IMR-90 (cell line): ENCODE measurements at regions not wholly inside any gene's neighbourhood (a gene's known extent, or its start where the extent isn't known, plus 50 kb on each side); places are given as distances from the start of the nearest gene placed in this dataset.
A peak's percentile ranks its signal among the peaks of the same experiment; 100 is the strongest.

Experiments used
- ATAC-seq: fragments of 200-7000 bp; cut with Tn5 transposase; 2 replicates; pipeline ENCODE4 v1.9.1; 2020; ENCODE audit warnings: low read depth, mild to moderate bottlenecking, moderate library complexity
- BruUV-seq: library from RNA; stranded (reverse); fragments of 400-500 nt; replicated peaks from 2 replicates; lab custom pipeline; 2021; lab: Mats Ljungman, UMichigan
- CTCF ChIA-PET: fragments of 300-600 bp; formaldehyde crosslinking; extraction: SDS; loops from one replicate; lab custom pipeline; 2021; ENCODE audit warnings: antibody characterized with exemption; lab: Yijun Ruan, JAX
- POLR2A ChIA-PET: fragments of 300-600 bp; sonication (Branson Sonifier 250); formaldehyde crosslinking; loops from one replicate; lab custom pipeline; 2022; ENCODE audit warnings: antibody characterized with exemption; ENCODE audit not compliant: unreplicated experiment; lab: Charles Lee
- DNase-seq: peaks from one replicate; pipeline ENCODE4 v3.0.0; 2013
- H2AFZ ChIP-seq: replicated peaks from 2 replicates; pipeline ENCODE3; 2013; ENCODE audit warnings: low read length, mild to moderate bottlenecking; ENCODE audit not compliant: poor library complexity
- H2AK5ac ChIP-seq: 2 replicates; pipeline ENCODE4 v1.6.1; 2013; ENCODE audit warnings: low read depth, low read length, inconsistent platforms
- H2AK9ac ChIP-seq: replicated peaks from 2 replicates; pipeline ENCODE3; 2013; ENCODE audit warnings: mild to moderate bottlenecking, low read depth, low read length, moderate library complexity; ENCODE audit not compliant: poor library complexity
- H2BK120ac ChIP-seq: 2 replicates; pipeline ENCODE4 v1.6.1; 2013; ENCODE audit warnings: low read depth, low read length, inconsistent platforms
- H2BK15ac ChIP-seq: 3 replicates; pipeline ENCODE4 v1.6.1; 2013; ENCODE audit warnings: low read depth, low read length, inconsistent platforms
- H2BK20ac ChIP-seq: 2 replicates; pipeline ENCODE4 v1.6.1; 2013; ENCODE audit warnings: low read depth, mild to moderate bottlenecking, inconsistent platforms, low read length, moderate library complexity
- H2BK5ac ChIP-seq: 2 replicates; pipeline ENCODE4 v1.6.1; 2013; ENCODE audit warnings: mild to moderate bottlenecking, low read depth, low read length, inconsistent platforms; ENCODE audit not compliant: poor library complexity, severe bottlenecking
- H3K14ac ChIP-seq: replicated peaks from 2 replicates; pipeline ENCODE4 v1.6.1; 2013; ENCODE audit warnings: low read depth, low read length, inconsistent platforms
- H3K18ac ChIP-seq: 2 replicates; pipeline ENCODE4 v1.6.1; 2013; ENCODE audit warnings: low read depth, low read length, control low read depth
- H3K23ac ChIP-seq: 2 replicates; pipeline ENCODE4 v1.6.1; 2013; ENCODE audit warnings: low read depth, low read length, inconsistent platforms
- H3K27ac ChIP-seq: 2 replicates; pipeline ENCODE4 v1.5.1; 2013; ENCODE audit warnings: mild to moderate bottlenecking, control low read depth, low read length; ENCODE audit not compliant: insufficient read depth
- H3K27me3 ChIP-seq: 2 replicates; pipeline ENCODE4 v1.6.1; 2013; ENCODE audit warnings: low read length; ENCODE audit not compliant: control insufficient read depth, insufficient read depth
- H3K36me3 ChIP-seq: 2 replicates; pipeline ENCODE4 v1.6.1; 2013; ENCODE audit warnings: low read length, mixed read lengths; ENCODE audit not compliant: control insufficient read depth, insufficient read depth
- H3K4ac ChIP-seq: 2 replicates; pipeline ENCODE4 v1.6.1; 2013; ENCODE audit warnings: low read depth, low read length, inconsistent platforms
- H3K4me1 ChIP-seq: 2 replicates; pipeline ENCODE4 v1.6.1; 2013; ENCODE audit warnings: low read length, mixed read lengths; ENCODE audit not compliant: control insufficient read depth, insufficient read depth
- H3K4me2 ChIP-seq: 2 replicates; pipeline ENCODE4 v1.6.1; 2013; ENCODE audit warnings: low read depth, mild to moderate bottlenecking, control low read depth, low read length, moderate library complexity
- H3K4me3 ChIP-seq: 2 replicates; pipeline ENCODE4 v1.5.1; 2013; ENCODE audit warnings: low read depth, mild to moderate bottlenecking, control low read depth, low read length, moderate library complexity; ENCODE audit not compliant: insufficient read depth
- H3K56ac ChIP-seq: 2 replicates; pipeline ENCODE4 v1.6.1; 2013; ENCODE audit warnings: low read length, inconsistent platforms; ENCODE audit not compliant: insufficient read depth; ENCODE audit errors: extremely low read depth
- H3K79me1 ChIP-seq, 2 experiments: 2 replicates each; pipeline ENCODE4 v1.6.1; 2013; ENCODE audit warnings: low read length in 2 of 2, inconsistent platforms in 1 of 2, low read depth in 1 of 2
- H3K9ac ChIP-seq: 2 replicates; pipeline ENCODE4 v1.6.1; 2013; ENCODE audit warnings: low read depth, low read length, control low read depth
- H3K9me1 ChIP-seq: 2 replicates; pipeline ENCODE4 v1.6.1; 2013; ENCODE audit warnings: low read length, inconsistent platforms; ENCODE audit not compliant: insufficient read depth
- H3K9me3 ChIP-seq: 2 replicates; pipeline ENCODE4 v1.6.1; 2013; ENCODE audit warnings: low read length; ENCODE audit not compliant: control insufficient read depth, insufficient read depth
- H4K20me1 ChIP-seq: 2 replicates; pipeline ENCODE4 v1.6.1; 2013; ENCODE audit warnings: low read length, inconsistent platforms; ENCODE audit not compliant: insufficient read depth
- H4K5ac ChIP-seq: 2 replicates; pipeline ENCODE4 v1.6.1; 2013; ENCODE audit warnings: mild to moderate bottlenecking, low read depth, low read length, control low read depth
- H4K8ac ChIP-seq, 2 experiments: 2 replicates each; pipeline ENCODE4 v1.6.1; 2013; ENCODE audit warnings: low read depth in 2 of 2, low read length in 2 of 2, control low read depth in 1 of 2, inconsistent platforms in 1 of 2
- H4K91ac ChIP-seq: 2 replicates; pipeline ENCODE4 v1.6.1; 2013; ENCODE audit warnings: low read depth, low read length, inconsistent platforms; ENCODE audit not compliant: insufficient read depth
- BHLHE40 ChIP-seq: fragments of 150-350 bp; IDR thresholded peaks from 2 replicates; pipeline ENCODE4 v1.6.1; 2016; ENCODE audit warnings: mild to moderate bottlenecking, low read depth, low read length
- MAFK ChIP-seq: IDR thresholded peaks from 2 replicates; pipeline ENCODE4 v1.6.1; 2012; ENCODE audit warnings: low read depth, low read length, improper control_type of control experiment
- RFX5 ChIP-seq: IDR thresholded peaks from 2 replicates; pipeline ENCODE4 v1.8.0; 2012; ENCODE audit warnings: low read depth, mild to moderate bottlenecking, low read length, moderate library complexity
- WGBS, 2 experiments: methylation state at CpG; one replicate each; pipeline versions ENCODE4 v1.1.5 to v1.1.7; 2013; ENCODE audit warnings: missing lambda C conversion rate in 2 of 2; ENCODE audit not compliant: insufficient read length in 1 of 2; ENCODE audit errors: extremely low coverage in 2 of 2; 5-methylcytosine and 5-hydroxymethylcytosine counted together
- dilution Hi-C: fragments of 300-500 bp; cut with HindIII; formaldehyde crosslinking; loops from one replicate; pipeline ENCODE4 v1.14.3; 2018; ENCODE audit warnings: low sequenced_read_pairs; ENCODE audit not compliant: unreplicated experiment
- in situ Hi-C: fragments of 300-500 bp; cut with MboI; formaldehyde crosslinking; loops from 3 replicates; pipeline ENCODE4 v1.14.3; 2019; ENCODE audit warnings: low sequenced_read_pairs, inconsistent platforms, mixed read lengths
- intact Hi-C: fragments of 100-400 bp; cut with micrococcal nuclease; formaldehyde crosslinking; loops from 2 replicates; pipeline ENCODE4 v1.10.0; 2022
- TF ChIP-seq, protein P1 (sequence below): conservative IDR thresholded peaks from 2 replicates; pipeline ENCODE4 v1.5.1; 2012; ENCODE audit warnings: mild to moderate bottlenecking, low read depth, low read length, improper control_type of control experiment

DNA sequence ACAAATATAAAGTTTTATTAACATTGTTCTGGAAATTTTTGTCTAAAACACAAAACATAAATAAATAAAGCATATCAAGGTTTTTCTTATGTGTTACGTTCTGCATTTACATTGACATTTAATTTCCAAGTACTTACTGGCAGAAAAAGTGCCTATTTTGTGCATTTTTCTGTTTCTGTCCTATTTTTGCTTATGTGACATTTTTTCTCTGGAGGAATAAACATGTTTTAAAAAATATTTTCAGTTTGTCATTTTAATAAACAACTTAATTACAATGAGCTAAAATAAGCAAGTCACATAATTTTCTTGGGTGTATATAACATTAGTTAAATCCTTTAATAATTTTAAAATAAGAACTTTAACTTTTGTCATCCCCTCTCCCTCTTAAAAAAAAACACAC lies 94.4 kb upstream of the HS3ST5 start:
- Histone ChIP-seq H2AFZ (no peak overlapping the region), H3K9ac (no peak overlapping the region), H2BK5ac (no peak overlapping the region), H3K4me3 (no peak overlapping the region), H3K18ac (no peak overlapping the region), H4K20me1 (no peaks in the 10 kb centered on the region), H4K91ac (no peak overlapping the region), H3K36me3 (no peaks in the 10 kb centered on the region), H3K9me1 (no peaks in the 10 kb centered on the region), H3K9me3 (no peaks in the 10 kb centered on the region), H3K4me2 (no peak overlapping the region), H2BK20ac (no peak overlapping the region), H2AK9ac (no peak overlapping the region), H3K4ac (no peak overlapping the region), H3K56ac (no peak overlapping the region), H3K23ac (no peak overlapping the region), H4K8ac (no peak overlapping the region), H3K4me1 (no peaks in the 10 kb centered on the region), H3K79me1 (no peaks in the 10 kb centered on the region), H4K5ac (no peak overlapping the region), H3K27ac (no peak overlapping the region), H2BK120ac (no peak overlapping the region), H3K14ac (no peak overlapping the region), H2BK15ac (no peak overlapping the region), H2AK5ac (no peak overlapping the region), H3K27me3 (no peaks in the 10 kb centered on the region)
- WGBS, 2 experiments: no CpG with 5 or more reads among the region's 1 CpG
- no peak for DNase-seq
- ChIA-PET CTCF (no interaction called here), POLR2A (no interaction called here)
- no TSS peak for BruUV-seq
- intact Hi-C loops: no loop called here
- no peak for ATAC-seq
- TF ChIP-seq BHLHE40 (no peak), RFX5 (no peak), MAFK (peak; percentile 83)
- TF ChIP-seq, protein P1, sequence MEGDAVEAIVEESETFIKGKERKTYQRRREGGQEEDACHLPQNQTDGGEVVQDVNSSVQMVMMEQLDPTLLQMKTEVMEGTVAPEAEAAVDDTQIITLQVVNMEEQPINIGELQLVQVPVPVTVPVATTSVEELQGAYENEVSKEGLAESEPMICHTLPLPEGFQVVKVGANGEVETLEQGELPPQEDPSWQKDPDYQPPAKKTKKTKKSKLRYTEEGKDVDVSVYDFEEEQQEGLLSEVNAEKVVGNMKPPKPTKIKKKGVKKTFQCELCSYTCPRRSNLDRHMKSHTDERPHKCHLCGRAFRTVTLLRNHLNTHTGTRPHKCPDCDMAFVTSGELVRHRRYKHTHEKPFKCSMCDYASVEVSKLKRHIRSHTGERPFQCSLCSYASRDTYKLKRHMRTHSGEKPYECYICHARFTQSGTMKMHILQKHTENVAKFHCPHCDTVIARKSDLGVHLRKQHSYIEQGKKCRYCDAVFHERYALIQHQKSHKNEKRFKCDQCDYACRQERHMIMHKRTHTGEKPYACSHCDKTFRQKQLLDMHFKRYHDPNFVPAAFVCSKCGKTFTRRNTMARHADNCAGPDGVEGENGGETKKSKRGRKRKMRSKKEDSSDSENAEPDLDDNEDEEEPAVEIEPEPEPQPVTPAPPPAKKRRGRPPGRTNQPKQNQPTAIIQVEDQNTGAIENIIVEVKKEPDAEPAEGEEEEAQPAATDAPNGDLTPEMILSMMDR: no peak
- dilution Hi-C loops: no loop called here
- in situ Hi-C loops: no loop called here
